ENCODE measurements at regions not wholly inside any gene's neighbourhood (a gene's known extent, or its start where the extent isn't known, plus 50 kb on each side); places are given as distances from the start of the nearest gene placed in this dataset.

- ATAC-seq (no peak), FAIRE-seq (no peak), DNase-seq (ENCODE audit: low read depth, low spot score) (no peak)
- Histone ChIP-seq H3K4me3 (no peak overlapping the region), H3K27ac (ENCODE audit: control insufficient read depth, insufficient read depth) (no peak overlapping the region), H3K4me1 (ENCODE audit: control insufficient read depth, insufficient read depth, low read length) (no peaks in the 10 kb centered on the region), H2AFZ (ENCODE audit: control insufficient read depth, low read depth, low read length) (no peak overlapping the region), H3K9me3 (replicated peaks; ENCODE audit: control insufficient read depth, insufficient read depth, low read length) (no peaks in the 10 kb centered on the region), H3K27me3 (replicated peaks in 1 of 2; ENCODE audit: control insufficient read depth in 2 of 2, insufficient read depth in 2 of 2, low read length in 1 of 2) (no peaks in the 10 kb centered on the region), H3K36me3 (ENCODE audit: control insufficient read depth in 2 of 2, insufficient read depth in 2 of 2, low read length in 1 of 2) (no peaks in the 10 kb centered on the region), H3K4me2 (ENCODE audit: control insufficient read depth, insufficient read depth) (no peak overlapping the region), H3K9ac (ENCODE audit: control insufficient read depth, insufficient read depth, low read length) (no peak overlapping the region), H3K79me2 (ENCODE audit: control insufficient read depth, insufficient read depth, low read length) (no peaks in the 10 kb centered on the region), H4K20me1 (ENCODE audit: control insufficient read depth, insufficient read depth) (no peaks in the 10 kb centered on the region)
- ChIA-PET CTCF (no interaction called here), SMC1A (ENCODE audit: uncharacterized antibody, unreplicated experiment) (no interaction called here), POLR2A (no interaction called here), RAD21 (ENCODE audit: unreplicated experiment) (no interaction called here)
- intact Hi-C loops (cut with micrococcal nuclease; ENCODE audit: unreplicated experiment) (loop anchor here (1.0 kb wide), 1 partner anchor 12 kb away; no protein-coding TSS in a partner anchor), in situ Hi-C loops (cut with MboI) (no loop called here)
- TF ChIP-seq ZBTB11 (CRISPR knock-in tag; IDR thresholded peaks at IDR 0.05) (no peak), MEF2B (IDR thresholded peaks at IDR 0.05; ENCODE audit: partially characterized antibody, poor library complexity, severe bottlenecking) (no peak), NFXL1 (IDR thresholded peaks at IDR 0.05; ENCODE audit: borderline replicate concordance) (no peak), ESRRA (IDR thresholded peaks at IDR 0.05; ENCODE audit: low read length) (no peak), TAF1 (IDR thresholded peaks at IDR 0.05; ENCODE audit: borderline replicate concordance, low read depth, low read length) (no peak), IKZF1 (conservative IDR thresholded peaks at IDR 0.05) (no peak), MXI1 (IDR thresholded peaks at IDR 0.05; ENCODE audit: low read depth, low read length) (no peak), HSF1 (IDR thresholded peaks at IDR 0.05; ENCODE audit: low read depth, low read length) (no peak), SRF (IDR thresholded peaks at IDR 0.05; ENCODE audit: low read depth in 2 of 2, low read length in 2 of 2) (no peak), CHD1 (IDR thresholded peaks at IDR 0.05; ENCODE audit: low read depth, low read length) (no peak), HDGF (IDR thresholded peaks at IDR 0.05) (no peak), PML (IDR thresholded peaks at IDR 0.05; ENCODE audit: low read length) (no peak), ZZZ3 (IDR thresholded peaks at IDR 0.05; ENCODE audit: control insufficient read depth, insufficient read length, low read depth) (no peak), NR2C2 (IDR thresholded peaks at IDR 0.05; ENCODE audit: borderline replicate concordance, control insufficient read depth, insufficient read length, low read depth) (no peak), PBX3 (IDR thresholded peaks at IDR 0.05; ENCODE audit: insufficient replicate concordance, low read depth, low read length) (no peak), MEF2A (IDR thresholded peaks at IDR 0.05; ENCODE audit: insufficient read depth, low read depth, low read length) (no peak), RCOR1 (conservative IDR thresholded peaks at IDR 0.05; ENCODE audit: low read depth, low read length) (no peak)
- 46% methylated on average over 3 of the region's 3 CpGs for WGBS (ENCODE audit: insufficient coverage, insufficient replicate concordance, low lambda C conversion rate, missing lambda C conversion rate)
- BruUV-seq (replicated peaks), result no TSS peak
These were observed 98.5 kb downstream of the GLI2 start for GRCh38 chr2:120834206-120834605.
